ENCODE measurements at regions not wholly inside any gene's neighbourhood (a gene's known extent, or its start where the extent isn't known, plus 50 kb on each side); places are given as distances from the start of the nearest gene placed in this dataset.
"Not testable (repeated sequence)": the region's sequence is repeated elsewhere in the genome, so short reads cannot be mapped to it uniquely, and the experiment has no call there.

DNA sequence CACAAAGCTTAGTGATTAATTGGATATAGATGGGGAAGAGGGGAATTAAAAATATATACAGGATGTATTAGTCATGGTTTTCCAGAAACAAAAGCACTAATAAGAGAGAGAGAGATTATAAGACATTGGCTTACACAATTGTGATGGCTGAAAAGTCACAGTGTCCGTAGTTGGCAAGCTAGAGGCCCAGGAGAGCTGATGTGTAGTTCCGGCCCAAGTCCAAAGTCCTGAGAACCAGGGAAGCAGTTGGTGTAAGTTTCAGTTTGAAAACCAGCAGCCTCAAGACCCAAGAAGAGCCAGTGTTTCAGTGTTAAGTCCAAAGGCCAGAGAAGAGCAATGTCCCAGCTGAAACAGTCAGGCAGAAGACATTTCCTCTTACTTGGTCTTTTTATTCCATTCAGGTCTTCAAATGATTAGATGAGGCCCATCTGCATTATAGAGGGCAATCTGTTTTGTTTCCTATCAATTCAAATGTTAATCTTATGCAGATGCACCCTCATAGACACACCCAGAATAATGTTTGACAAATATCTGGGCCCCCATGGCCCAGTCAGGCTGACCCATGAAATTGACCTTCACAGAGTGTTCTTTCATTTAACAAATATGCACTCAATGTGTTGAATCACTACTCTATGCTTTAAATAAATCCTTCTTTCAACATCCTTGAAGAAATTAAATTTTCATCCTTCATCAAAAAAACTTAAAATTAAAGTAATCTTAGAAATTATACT is 67.2 kb upstream of the DIO2 start:
- Histone ChIP-seq H3K9me2 (replicated peaks; ENCODE audit: low read length) (no peaks in the 10 kb centered on the region), H3K36me3 (ENCODE audit: low read depth, low read length) (no peaks in the 10 kb centered on the region), H3F3A (ENCODE audit: low read length, unreplicated experiment) (no peaks in the 10 kb centered on the region), H3K9ac (ENCODE audit: low read length) (no peak overlapping the region), H3K27ac (ENCODE audit: low read length) (no peak overlapping the region), H4K20me1 (ENCODE audit: low read length) (no peaks in the 10 kb centered on the region), H3K4me2 (ENCODE audit: low read length) (no peak overlapping the region), H3K4me1 (ENCODE audit: insufficient read depth, low read length) (no peaks in the 10 kb centered on the region), H3K4me3 (ENCODE audit: low read length) (no peak overlapping the region), H3K9me3 (ENCODE audit: low read length) (no peaks in the 10 kb centered on the region), H2AFZ (ENCODE audit: low read length) (no peak overlapping the region), H3K79me2 (ENCODE audit: low read length) (no peaks in the 10 kb centered on the region), H3K27me3 (ENCODE audit: low read length) (no peaks in the 10 kb centered on the region)
- TF ChIP-seq CTCF (conservative IDR thresholded peaks at IDR 0.05; ENCODE audit: low read depth, low read length) = no peak
- TF ChIP-seq EZH2phosphoT487 (IDR thresholded peaks at IDR 0.05; ENCODE audit: borderline replicate concordance, low read length) = no peak
- TF ChIP-seq EZH2 (IDR thresholded peaks at IDR 0.05; ENCODE audit: low read length, unreplicated experiment) = no peak
- ChIA-PET POLR2A (ENCODE audit: unreplicated experiment) (no interaction called here), CTCF (no interaction called here)
- BruUV-seq (replicated peaks) = no TSS peak
- ATAC-seq = no peak
- no peak for DNase-seq
- intact Hi-C loops (cut with micrococcal nuclease) = no loop called here

GRCh38 chr14:80275208-80275850 is 64.0 kb upstream of the DIO2 start:
- no peak overlapping the region for H3K27ac ChIP-seq (ENCODE audit: low read length)
- no peak overlapping the region for H3K4me3 ChIP-seq (ENCODE audit: low read length)
- no peak for ATAC-seq
- POLR2A ChIA-PET (ENCODE audit: unreplicated experiment) = no interaction called here
- TF ChIP-seq EZH2phosphoT487 (IDR thresholded peaks at IDR 0.05; ENCODE audit: borderline replicate concordance, low read length) (no peak), CTCF (conservative IDR thresholded peaks at IDR 0.05; ENCODE audit: low read depth, low read length) (no peak)
- no peaks in the 10 kb centered on the region for H3K9me3 ChIP-seq (ENCODE audit: low read length)
- no peaks in the 10 kb centered on the region for H3K9me2 ChIP-seq (replicated peaks; ENCODE audit: low read length)
- CTCF ChIA-PET = no interaction called here
- no peak overlapping the region for H3K9ac ChIP-seq (ENCODE audit: low read length)
- H2AFZ ChIP-seq (ENCODE audit: low read length) = no peak overlapping the region
- H3K4me1 ChIP-seq (ENCODE audit: insufficient read depth, low read length) = no peaks in the 10 kb centered on the region
- H4K20me1 ChIP-seq (ENCODE audit: low read length) = no peaks in the 10 kb centered on the region
- H3K79me2 ChIP-seq (ENCODE audit: low read length) = no peaks in the 10 kb centered on the region
- no peaks in the 10 kb centered on the region for H3K27me3 ChIP-seq (ENCODE audit: low read length)
- intact Hi-C loops (cut with micrococcal nuclease) = no loop called here
- no peaks in the 10 kb centered on the region for H3K36me3 ChIP-seq (ENCODE audit: low read depth, low read length)
- no TSS peak for BruUV-seq (replicated peaks)
- H3K4me2 ChIP-seq (ENCODE audit: low read length) = no peak overlapping the region
- H3F3A ChIP-seq (ENCODE audit: low read length, unreplicated experiment) = no peaks in the 10 kb centered on the region
- DNase-seq = no peak

DNA sequence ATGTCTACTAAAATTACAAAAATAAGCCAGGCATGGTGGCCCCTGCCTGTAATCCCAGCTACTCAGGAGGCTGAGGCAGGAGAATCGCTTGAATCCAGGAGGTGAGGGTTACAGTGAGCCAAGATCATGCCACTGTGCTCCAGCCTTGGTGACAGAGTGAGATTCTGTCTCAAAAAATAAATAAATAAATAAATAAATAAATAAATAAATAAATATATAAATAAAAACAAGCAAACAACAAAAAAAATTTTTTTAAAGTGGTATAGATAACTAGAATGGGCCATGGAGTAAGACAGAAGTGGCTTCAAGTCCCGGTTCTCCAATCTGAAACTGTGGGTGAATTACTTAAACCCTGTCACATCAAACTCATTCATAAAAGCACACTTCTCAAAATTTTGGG is 63.0 kb upstream of the DIO2 start:
- H3K4me2 ChIP-seq (ENCODE audit: low read length); H3K27ac ChIP-seq (ENCODE audit: low read length); DNase-seq; intact Hi-C loops (cut with micrococcal nuclease); H3K4me3 ChIP-seq (ENCODE audit: low read length); ATAC-seq; H3K4me1 ChIP-seq (ENCODE audit: insufficient read depth, low read length); H4K20me1 ChIP-seq (ENCODE audit: low read length); H3K9me2 ChIP-seq (replicated peaks; ENCODE audit: low read length); BruUV-seq (replicated peaks); H2AFZ ChIP-seq (ENCODE audit: low read length); H3F3A ChIP-seq (ENCODE audit: low read length, unreplicated experiment); H3K9me3 ChIP-seq (ENCODE audit: low read length); CTCF ChIA-PET; H3K9ac ChIP-seq (ENCODE audit: low read length); H3K36me3 ChIP-seq (ENCODE audit: low read depth, low read length); H3K79me2 ChIP-seq (ENCODE audit: low read length); POLR2A ChIA-PET (ENCODE audit: unreplicated experiment); H3K27me3 ChIP-seq (ENCODE audit: low read length): not testable (repeated sequence)
